WI38 (cell line): ENCODE measurements at regions not wholly inside any gene's neighbourhood (a gene's known extent, or its start where the extent isn't known, plus 50 kb on each side); places are given as distances from the start of the nearest gene placed in this dataset.

ENCODE experiments used
- H3K4me3 ChIP-seq: 2 replicates; pipeline ENCODE4 v1.5.1; 2011; ENCODE audit warnings: low read depth, mild to moderate bottlenecking, control low read depth, low read length
- TF ChIP-seq, protein P1 (sequence below): IDR thresholded peaks from 2 replicates; pipeline ENCODE4 v1.5.1; 2012; ENCODE audit warnings: low read depth, mild to moderate bottlenecking, control low read depth, low read length

DNA sequence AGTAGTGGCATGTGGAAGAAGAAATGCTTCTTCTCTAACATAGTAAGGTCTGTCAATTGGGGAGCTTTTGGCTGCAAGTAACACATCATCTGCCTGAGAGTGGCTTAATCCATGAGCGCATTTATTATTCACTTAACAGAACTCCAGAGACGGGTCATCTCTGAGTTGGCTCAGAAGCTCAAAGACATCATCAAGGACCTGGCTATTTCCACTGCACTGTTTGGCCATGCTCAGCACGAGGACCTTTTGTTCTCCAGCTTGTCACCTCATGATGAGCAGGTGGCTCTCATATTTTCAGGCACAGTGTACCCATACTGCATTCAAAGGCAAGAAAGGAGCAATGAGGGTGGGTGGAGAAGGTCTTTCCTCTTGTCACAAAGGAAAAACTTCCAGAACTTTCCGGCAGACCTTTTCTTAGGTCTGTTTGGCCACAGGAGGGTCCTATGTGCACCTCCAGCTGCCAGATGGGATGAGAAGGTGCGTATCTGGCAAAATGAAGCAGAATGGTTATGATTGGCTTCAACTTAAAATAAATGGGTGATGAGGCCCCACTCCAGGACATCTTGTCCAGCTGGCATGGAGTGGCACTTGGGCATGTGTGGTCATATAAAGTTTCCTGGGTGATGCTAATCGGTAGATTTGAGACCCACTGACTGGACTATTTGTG lies 55.6 kb upstream of the SHH start:
- TF ChIP-seq, protein P1, sequence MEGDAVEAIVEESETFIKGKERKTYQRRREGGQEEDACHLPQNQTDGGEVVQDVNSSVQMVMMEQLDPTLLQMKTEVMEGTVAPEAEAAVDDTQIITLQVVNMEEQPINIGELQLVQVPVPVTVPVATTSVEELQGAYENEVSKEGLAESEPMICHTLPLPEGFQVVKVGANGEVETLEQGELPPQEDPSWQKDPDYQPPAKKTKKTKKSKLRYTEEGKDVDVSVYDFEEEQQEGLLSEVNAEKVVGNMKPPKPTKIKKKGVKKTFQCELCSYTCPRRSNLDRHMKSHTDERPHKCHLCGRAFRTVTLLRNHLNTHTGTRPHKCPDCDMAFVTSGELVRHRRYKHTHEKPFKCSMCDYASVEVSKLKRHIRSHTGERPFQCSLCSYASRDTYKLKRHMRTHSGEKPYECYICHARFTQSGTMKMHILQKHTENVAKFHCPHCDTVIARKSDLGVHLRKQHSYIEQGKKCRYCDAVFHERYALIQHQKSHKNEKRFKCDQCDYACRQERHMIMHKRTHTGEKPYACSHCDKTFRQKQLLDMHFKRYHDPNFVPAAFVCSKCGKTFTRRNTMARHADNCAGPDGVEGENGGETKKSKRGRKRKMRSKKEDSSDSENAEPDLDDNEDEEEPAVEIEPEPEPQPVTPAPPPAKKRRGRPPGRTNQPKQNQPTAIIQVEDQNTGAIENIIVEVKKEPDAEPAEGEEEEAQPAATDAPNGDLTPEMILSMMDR: no peak
- H3K4me3 ChIP-seq: no peak overlapping the region

DNA sequence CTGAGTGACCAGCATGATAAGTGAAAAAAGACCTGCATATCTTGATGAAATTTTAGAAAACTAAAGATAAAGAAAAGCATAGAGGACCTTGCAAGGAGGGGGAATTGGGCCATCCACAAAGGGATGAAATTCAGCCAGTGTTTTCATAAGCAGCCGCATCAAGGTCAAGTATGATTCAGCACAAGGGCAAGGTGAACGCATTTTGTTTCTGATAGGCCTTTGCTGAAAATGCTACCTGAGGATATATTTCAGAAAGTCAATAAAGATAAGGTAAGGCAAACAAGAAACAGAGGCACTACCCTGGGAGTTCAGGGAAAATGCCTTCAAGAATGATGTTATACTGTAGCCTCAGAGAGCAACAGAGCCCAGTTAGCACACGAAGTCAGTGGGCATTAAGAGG lies 55.0 kb upstream of the SHH start:
- TF ChIP-seq, protein P1: no peak
- H3K4me3 ChIP-seq: no peak overlapping the region

DNA sequence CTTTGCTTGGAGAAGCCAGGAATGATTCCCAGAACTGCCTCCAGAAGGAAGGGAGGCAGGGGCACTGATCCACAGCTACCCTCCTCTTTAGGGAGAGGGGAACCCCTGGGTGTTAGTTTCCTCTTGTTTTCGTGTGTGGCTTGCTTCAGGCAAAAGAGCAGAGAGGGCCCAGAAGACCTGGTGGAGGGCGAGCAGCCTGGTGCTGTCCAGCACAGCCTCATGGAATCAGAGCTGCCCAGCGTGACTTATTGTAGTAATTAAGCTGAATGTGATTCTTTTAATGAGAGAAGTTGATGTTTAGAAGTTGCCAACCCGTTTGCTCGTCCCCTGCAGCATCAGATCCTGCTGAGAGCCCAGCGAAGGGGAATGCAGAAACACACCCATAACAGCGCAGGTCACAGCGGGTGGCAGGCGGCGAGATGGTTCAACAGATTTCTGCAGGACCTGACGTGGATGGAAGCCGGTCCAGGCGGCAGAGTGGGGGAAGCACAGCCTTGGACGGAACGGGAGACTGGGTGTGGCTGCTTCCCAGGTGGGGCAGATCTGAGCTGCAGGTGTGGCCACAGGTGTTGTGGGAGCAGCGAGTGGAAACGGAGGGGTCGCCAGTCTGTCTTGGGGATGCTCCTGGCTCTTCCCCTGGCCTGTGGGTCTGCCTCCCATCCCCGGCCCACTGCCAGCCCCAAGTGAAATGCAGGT lies 53.7 kb upstream of the SHH start:
- TF ChIP-seq, protein P1: no peak
- H3K4me3 ChIP-seq: no peak overlapping the region

DNA sequence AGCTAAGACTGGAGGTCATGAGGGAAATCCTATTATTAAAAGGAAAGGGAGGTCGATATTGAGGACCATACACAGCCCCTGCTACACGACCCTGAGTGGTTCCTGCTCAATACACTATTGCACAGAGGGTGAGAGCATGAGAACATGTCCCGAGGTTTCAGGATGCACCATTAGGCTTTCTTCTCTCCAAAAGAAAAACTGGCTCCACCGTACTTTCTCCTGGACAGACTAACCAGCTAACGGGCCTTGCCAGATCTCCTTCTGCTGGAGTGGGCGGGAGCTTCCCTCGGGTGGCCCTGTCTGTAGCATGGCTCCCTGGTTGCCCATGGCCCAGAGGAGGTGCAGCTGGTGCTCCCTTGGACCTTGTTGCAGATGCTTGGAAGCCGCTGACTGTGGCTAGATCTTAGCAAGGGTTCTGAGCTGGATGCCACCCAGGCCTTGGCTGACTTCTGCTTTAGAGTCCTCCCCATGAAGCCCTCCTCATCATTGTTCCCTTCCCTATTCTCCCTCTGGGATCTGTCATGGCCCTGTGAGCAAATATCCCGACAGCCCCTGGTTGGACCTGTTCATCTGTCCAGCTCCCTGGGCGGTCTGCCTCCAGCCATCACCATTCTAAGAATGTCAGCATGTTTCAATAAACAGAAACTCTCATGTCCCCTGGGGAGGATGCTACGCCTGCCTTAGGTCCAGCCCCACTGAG lies 52.9 kb upstream of the SHH start:
- H3K4me3 ChIP-seq: no peak overlapping the region
- TF ChIP-seq, protein P1: no peak

DNA sequence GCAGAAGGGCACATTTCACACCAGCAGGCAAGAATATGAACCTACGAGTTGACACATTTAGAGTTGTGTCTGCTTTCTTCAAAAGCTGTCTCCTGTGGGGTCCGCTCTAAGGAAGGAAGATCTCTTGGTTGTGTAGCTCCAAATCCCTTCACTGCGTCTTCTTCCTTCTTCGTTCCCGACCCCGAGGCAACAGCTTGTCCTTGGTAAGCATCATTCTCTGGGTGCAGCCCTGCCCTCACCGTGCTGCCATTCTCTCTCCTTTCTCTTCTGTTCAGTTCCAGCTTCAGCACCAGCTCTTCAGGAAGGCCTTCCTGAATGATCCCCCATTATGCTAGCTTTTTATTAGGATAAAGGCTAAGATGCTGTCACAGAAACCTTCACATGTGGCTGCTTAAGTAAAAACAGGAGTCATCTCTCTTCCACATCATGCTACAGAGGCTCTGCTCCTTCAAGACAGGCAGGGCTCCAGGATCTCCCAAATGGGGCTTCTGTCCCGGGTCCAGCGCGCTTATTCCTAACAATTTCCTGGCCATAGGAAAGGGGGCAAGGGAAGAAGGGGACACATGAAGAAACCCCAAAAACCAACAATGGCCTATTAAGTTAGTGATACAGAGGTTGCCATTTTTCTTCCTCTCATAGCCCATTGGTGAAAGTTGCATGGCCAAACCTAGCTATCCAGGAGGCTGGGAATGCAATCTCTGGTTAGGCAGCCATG lies 52.2 kb upstream of the SHH start:
- TF ChIP-seq, protein P1: no peak
- H3K4me3 ChIP-seq: no peak overlapping the region

DNA sequence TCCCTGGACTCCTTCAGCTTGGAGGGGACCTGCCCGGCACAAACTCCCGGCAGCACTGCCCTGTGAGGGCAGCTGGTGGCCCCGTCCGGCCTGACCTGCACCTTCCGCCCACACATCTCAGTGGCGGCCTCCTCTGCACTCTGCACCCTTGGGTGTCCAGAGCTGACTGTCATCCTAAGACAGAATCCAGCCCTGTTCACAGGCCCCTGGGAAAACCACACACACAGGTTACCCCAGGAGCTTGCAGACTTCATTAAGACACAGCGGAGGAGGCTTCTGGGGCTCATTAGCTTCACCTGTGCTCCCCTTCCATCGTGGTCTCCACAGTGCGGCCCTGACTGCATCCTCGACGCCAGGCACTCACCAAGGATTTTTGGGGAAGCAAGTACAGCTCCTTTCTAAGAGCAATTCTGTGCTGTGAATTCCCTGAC lies 51.5 kb upstream of the SHH start:
- TF ChIP-seq, protein P1: no peak
- H3K4me3 ChIP-seq: no peak overlapping the region
